WTC11 (cell line): ENCODE measurements at regions not wholly inside any gene's neighbourhood (a gene's known extent, or its start where the extent isn't known, plus 50 kb on each side); places are given as distances from the start of the nearest gene placed in this dataset.

Experiments
- ATAC-seq: fragments of 200-7000 bp; cut with Tn5 transposase; 2 replicates; pipeline ENCODE4 v1.10.0; 2021; ENCODE audit warnings: mild to moderate bottlenecking, moderate library complexity
- CTCF ChIA-PET: fragments of 300-600 bp; sonication (Branson Sonifier 250); formaldehyde crosslinking; loops from one replicate; lab custom pipeline; 2021; ENCODE audit warnings: antibody characterized with exemption; lab: Charles Lee
- POLR2A ChIA-PET: fragments of 350-600 bp; sonication (Branson Sonifier 250); formaldehyde crosslinking; loops from one replicate; lab custom pipeline; 2021; ENCODE audit warnings: antibody characterized with exemption; lab: Charles Lee
- DNase-seq: peaks from one replicate; pipeline ENCODE4 v3.0.0; 2021; ENCODE audit warnings: low spot score
- H3K27ac Mint-ChIP-seq: 2 replicates; pipeline ENCODE4 v1.8.0; 2021; ENCODE audit warnings: mixed read lengths
- H3K27me3 Mint-ChIP-seq: 2 replicates; pipeline ENCODE4 v1.8.0; 2021; ENCODE audit warnings: low read depth, mild to moderate bottlenecking, moderate library complexity, mixed read lengths
- H3K36me3 Mint-ChIP-seq: 2 replicates; pipeline ENCODE4 v1.8.0; 2021; ENCODE audit warnings: mixed read lengths
- H3K4me1 Mint-ChIP-seq: 2 replicates; pipeline ENCODE4 v1.8.0; 2022; ENCODE audit warnings: mixed read lengths
- H3K4me3 Mint-ChIP-seq: 2 replicates; pipeline ENCODE4 v1.8.0; 2021; ENCODE audit warnings: mild to moderate bottlenecking, moderate library complexity, mixed read lengths
- H3K9me3 Mint-ChIP-seq: 2 replicates; pipeline ENCODE4 v1.8.0; 2021; ENCODE audit warnings: mixed read lengths
- ESRRA ChIP-seq: sonication (generic); formaldehyde crosslinking; IDR thresholded peaks from 2 replicates; pipeline ENCODE4 v1.8.1; 2022; ENCODE audit warnings: mild to moderate bottlenecking, missing genetic modification reagents, borderline replicate concordance
- ETV6 ChIP-seq: sonication (generic); formaldehyde crosslinking; IDR thresholded peaks from 2 replicates; pipeline ENCODE4 v1.8.1; 2022; ENCODE audit warnings: mild to moderate bottlenecking, missing genetic modification reagents
- FOXJ3 ChIP-seq: sonication (generic); formaldehyde crosslinking; IDR thresholded peaks from 2 replicates; pipeline ENCODE4 v1.9.0; 2021; ENCODE audit warnings: missing genetic modification reagents, mild to moderate bottlenecking, borderline replicate concordance
- FOXP1 ChIP-seq: sonication (generic); formaldehyde crosslinking; IDR thresholded peaks from 2 replicates; pipeline ENCODE4 v1.8.0; 2022; ENCODE audit warnings: missing genetic modification reagents, mild to moderate bottlenecking, moderate library complexity, borderline replicate concordance
- JUN ChIP-seq: sonication (generic); formaldehyde crosslinking; IDR thresholded peaks from 2 replicates; pipeline ENCODE4 v1.8.0; 2023; ENCODE audit warnings: mild to moderate bottlenecking, missing genetic modification reagents
- NFYB ChIP-seq: sonication (generic); formaldehyde crosslinking; conservative IDR thresholded peaks from 2 replicates; pipeline ENCODE4 v1.8.0; 2022; ENCODE audit warnings: low read depth, missing genetic modification reagents
- RELA ChIP-seq: sonication (generic); formaldehyde crosslinking; IDR thresholded peaks from 2 replicates; pipeline ENCODE4 v1.8.1; 2022; ENCODE audit warnings: missing genetic modification reagents, mild to moderate bottlenecking, borderline replicate concordance
- RORB ChIP-seq: fragments of 250-450 bp; sonication (Bioruptor Pico); IDR thresholded peaks from 2 replicates; pipeline ENCODE4 v1.9.0; 2021; ENCODE audit warnings: mild to moderate bottlenecking
- SOX15 ChIP-seq: fragments of 250-450 bp; sonication (Bioruptor Pico); IDR thresholded peaks from 2 replicates; pipeline ENCODE4 v1.9.0; 2021; ENCODE audit warnings: mild to moderate bottlenecking
- TP53 ChIP-seq: sonication (generic); formaldehyde crosslinking; IDR thresholded peaks from 2 replicates; pipeline ENCODE4 v1.8.1; 2023; ENCODE audit warnings: mild to moderate bottlenecking, missing genetic modification reagents
- ZBTB21 ChIP-seq: sonication (generic); formaldehyde crosslinking; IDR thresholded peaks from 2 replicates; pipeline ENCODE4 v1.8.1; 2023; ENCODE audit warnings: mild to moderate bottlenecking, missing genetic modification reagents, borderline replicate concordance
- ZNF121 ChIP-seq: sonication (generic); formaldehyde crosslinking; IDR thresholded peaks from 2 replicates; pipeline ENCODE4 v1.8.0; 2023; ENCODE audit warnings: missing genetic modification reagents
- ZNF219 ChIP-seq: sonication (generic); formaldehyde crosslinking; IDR thresholded peaks from 2 replicates; pipeline ENCODE4 v1.8.0; 2023; ENCODE audit warnings: missing genetic modification reagents, mild to moderate bottlenecking, borderline replicate concordance
- ZNF263 ChIP-seq: sonication (generic); formaldehyde crosslinking; IDR thresholded peaks from 2 replicates; pipeline ENCODE4 v1.8.1; 2022; ENCODE audit warnings: low read depth, mild to moderate bottlenecking, moderate library complexity, missing genetic modification reagents
- ZNF396 ChIP-seq: fragments of 250-450 bp; sonication (Bioruptor Pico); IDR thresholded peaks from 2 replicates; pipeline ENCODE4 v1.8.0; 2021; ENCODE audit warnings: mild to moderate bottlenecking, moderate library complexity, borderline replicate concordance
- ZNF423 ChIP-seq: fragments of 250-450 bp; sonication (Bioruptor Pico); IDR thresholded peaks from 2 replicates; pipeline ENCODE4 v2.1.2; 2022; ENCODE audit warnings: mild to moderate bottlenecking, moderate library complexity
- ZNF671 ChIP-seq: fragments of 250-450 bp; sonication (Bioruptor Pico); IDR thresholded peaks from 2 replicates; pipeline ENCODE4 v1.8.0; 2021; ENCODE audit warnings: mild to moderate bottlenecking
- TF ChIP-seq, protein P1 (sequence below): fragments of 250-450 bp; sonication (Bioruptor Pico); IDR thresholded peaks from 2 replicates; pipeline ENCODE4 v1.9.0; 2021; ENCODE audit warnings: mild to moderate bottlenecking, borderline replicate concordance
- TF ChIP-seq, protein P2 (sequence below): sonication (generic); formaldehyde crosslinking; IDR thresholded peaks from 2 replicates; pipeline ENCODE4 v1.8.1; 2023; ENCODE audit warnings: mild to moderate bottlenecking, missing genetic modification reagents, borderline replicate concordance
- TF ChIP-seq, protein P3 (sequence below): fragments of 250-450 bp; sonication (Bioruptor Pico); conservative IDR thresholded peaks from 2 replicates; pipeline ENCODE4 v1.9.0; 2021; ENCODE audit warnings: mild to moderate bottlenecking
- TF ChIP-seq, protein P4 (sequence below): sonication (generic); formaldehyde crosslinking; IDR thresholded peaks from 2 replicates; pipeline ENCODE4 v1.8.0; 2022; ENCODE audit warnings: mild to moderate bottlenecking, missing genetic modification reagents
- TF ChIP-seq, protein P5 (sequence below): sonication (generic); formaldehyde crosslinking; IDR thresholded peaks from 2 replicates; pipeline ENCODE4 v1.8.1; 2023; ENCODE audit warnings: mild to moderate bottlenecking, missing genetic modification reagents, moderate library complexity
- TF ChIP-seq, protein P6 (sequence below): sonication (generic); formaldehyde crosslinking; IDR thresholded peaks from 2 replicates; pipeline ENCODE4 v1.8.0; 2022; ENCODE audit warnings: mild to moderate bottlenecking, missing genetic modification reagents
- TF ChIP-seq, protein P7 (sequence below): sonication (generic); formaldehyde crosslinking; IDR thresholded peaks from 2 replicates; pipeline ENCODE4 v1.8.0; 2022; ENCODE audit warnings: mild to moderate bottlenecking, missing genetic modification reagents

DNA sequence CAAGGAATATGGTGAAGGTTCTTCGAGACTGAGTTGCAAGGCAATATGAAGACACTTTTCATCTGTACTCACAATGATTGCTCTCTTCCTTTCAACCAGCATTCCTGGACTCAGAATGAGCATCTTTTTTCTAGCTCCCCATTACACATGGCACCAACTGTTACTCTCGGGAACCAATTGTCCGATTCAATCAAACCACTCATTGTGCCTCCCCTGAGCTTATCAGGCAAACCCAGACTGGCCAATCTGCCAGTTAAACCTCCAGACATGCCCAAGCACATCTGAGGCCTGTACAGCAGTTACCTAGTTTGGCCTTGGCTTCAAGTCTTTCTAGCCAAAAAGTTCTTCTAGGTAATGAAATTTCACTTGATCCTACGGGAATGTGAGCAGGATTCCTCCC, 164.1 kb downstream of the ID4 start:
- peaks cover 6% of the 10 kb centered on the region for H3K36me3 Mint-ChIP-seq
- no peak overlapping the region for H3K4me3 Mint-ChIP-seq
- CTCF ChIA-PET: no interaction called here
- DNase-seq (no peak), ATAC-seq (no peak)
- no peak overlapping the region for H3K27ac Mint-ChIP-seq
- POLR2A ChIA-PET: no interaction called here
- TF ChIP-seq ZNF671: no peak
- TF ChIP-seq ZNF219: no peak
- TF ChIP-seq, protein P1, sequence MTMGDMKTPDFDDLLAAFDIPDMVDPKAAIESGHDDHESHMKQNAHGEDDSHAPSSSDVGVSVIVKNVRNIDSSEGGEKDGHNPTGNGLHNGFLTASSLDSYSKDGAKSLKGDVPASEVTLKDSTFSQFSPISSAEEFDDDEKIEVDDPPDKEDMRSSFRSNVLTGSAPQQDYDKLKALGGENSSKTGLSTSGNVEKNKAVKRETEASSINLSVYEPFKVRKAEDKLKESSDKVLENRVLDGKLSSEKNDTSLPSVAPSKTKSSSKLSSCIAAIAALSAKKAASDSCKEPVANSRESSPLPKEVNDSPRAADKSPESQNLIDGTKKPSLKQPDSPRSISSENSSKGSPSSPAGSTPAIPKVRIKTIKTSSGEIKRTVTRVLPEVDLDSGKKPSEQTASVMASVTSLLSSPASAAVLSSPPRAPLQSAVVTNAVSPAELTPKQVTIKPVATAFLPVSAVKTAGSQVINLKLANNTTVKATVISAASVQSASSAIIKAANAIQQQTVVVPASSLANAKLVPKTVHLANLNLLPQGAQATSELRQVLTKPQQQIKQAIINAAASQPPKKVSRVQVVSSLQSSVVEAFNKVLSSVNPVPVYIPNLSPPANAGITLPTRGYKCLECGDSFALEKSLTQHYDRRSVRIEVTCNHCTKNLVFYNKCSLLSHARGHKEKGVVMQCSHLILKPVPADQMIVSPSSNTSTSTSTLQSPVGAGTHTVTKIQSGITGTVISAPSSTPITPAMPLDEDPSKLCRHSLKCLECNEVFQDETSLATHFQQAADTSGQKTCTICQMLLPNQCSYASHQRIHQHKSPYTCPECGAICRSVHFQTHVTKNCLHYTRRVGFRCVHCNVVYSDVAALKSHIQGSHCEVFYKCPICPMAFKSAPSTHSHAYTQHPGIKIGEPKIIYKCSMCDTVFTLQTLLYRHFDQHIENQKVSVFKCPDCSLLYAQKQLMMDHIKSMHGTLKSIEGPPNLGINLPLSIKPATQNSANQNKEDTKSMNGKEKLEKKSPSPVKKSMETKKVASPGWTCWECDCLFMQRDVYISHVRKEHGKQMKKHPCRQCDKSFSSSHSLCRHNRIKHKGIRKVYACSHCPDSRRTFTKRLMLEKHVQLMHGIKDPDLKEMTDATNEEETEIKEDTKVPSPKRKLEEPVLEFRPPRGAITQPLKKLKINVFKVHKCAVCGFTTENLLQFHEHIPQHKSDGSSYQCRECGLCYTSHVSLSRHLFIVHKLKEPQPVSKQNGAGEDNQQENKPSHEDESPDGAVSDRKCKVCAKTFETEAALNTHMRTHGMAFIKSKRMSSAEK (CRISPR knock-in tag): no peak
- TF ChIP-seq, protein P2, sequence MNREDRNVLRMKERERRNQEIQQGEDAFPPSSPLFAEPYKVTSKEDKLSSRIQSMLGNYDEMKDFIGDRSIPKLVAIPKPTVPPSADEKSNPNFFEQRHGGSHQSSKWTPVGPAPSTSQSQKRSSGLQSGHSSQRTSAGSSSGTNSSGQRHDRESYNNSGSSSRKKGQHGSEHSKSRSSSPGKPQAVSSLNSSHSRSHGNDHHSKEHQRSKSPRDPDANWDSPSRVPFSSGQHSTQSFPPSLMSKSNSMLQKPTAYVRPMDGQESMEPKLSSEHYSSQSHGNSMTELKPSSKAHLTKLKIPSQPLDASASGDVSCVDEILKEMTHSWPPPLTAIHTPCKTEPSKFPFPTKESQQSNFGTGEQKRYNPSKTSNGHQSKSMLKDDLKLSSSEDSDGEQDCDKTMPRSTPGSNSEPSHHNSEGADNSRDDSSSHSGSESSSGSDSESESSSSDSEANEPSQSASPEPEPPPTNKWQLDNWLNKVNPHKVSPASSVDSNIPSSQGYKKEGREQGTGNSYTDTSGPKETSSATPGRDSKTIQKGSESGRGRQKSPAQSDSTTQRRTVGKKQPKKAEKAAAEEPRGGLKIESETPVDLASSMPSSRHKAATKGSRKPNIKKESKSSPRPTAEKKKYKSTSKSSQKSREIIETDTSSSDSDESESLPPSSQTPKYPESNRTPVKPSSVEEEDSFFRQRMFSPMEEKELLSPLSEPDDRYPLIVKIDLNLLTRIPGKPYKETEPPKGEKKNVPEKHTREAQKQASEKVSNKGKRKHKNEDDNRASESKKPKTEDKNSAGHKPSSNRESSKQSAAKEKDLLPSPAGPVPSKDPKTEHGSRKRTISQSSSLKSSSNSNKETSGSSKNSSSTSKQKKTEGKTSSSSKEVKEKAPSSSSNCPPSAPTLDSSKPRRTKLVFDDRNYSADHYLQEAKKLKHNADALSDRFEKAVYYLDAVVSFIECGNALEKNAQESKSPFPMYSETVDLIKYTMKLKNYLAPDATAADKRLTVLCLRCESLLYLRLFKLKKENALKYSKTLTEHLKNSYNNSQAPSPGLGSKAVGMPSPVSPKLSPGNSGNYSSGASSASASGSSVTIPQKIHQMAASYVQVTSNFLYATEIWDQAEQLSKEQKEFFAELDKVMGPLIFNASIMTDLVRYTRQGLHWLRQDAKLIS (CRISPR knock-in tag): no peak
- TF ChIP-seq ZBTB21 (CRISPR knock-in tag): no peak
- TF ChIP-seq, protein P3, sequence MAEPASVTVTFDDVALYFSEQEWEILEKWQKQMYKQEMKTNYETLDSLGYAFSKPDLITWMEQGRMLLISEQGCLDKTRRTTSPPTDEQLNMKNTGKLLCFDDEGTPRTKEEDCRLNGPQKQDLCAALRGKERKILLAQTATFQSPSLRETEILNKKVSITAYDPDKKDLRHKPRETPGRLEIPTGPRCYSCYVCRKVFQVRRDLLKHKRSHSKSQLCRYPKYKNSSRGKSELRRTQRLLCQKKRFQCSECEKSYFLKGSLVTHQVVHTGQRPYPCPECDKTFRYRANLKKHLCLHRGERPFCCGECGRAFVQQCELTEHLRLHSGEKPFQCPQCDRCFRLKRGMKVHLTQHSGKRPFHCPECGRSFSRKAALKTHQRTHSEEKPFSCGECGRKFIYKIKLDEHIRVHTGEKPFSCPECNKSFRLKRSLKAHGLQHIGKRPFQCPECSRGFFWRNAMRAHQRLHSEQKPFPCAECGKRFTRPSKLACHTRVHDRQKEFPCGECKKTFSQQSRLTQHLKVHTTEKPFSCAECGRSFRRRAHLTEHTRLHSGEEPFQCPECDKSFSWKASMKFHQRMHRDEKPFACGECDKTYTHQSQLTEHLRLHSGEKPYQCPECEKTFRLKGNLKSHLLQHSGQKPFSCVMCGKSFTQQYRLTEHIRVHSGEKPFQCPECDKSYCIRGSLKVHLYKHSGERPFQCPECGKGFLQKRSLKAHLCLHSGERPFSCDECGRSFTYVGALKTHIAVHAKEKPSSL (CRISPR knock-in tag): no peak
- no peak for TF ChIP-seq FOXP1 (CRISPR knock-in tag)
- no peak for TF ChIP-seq ESRRA (CRISPR knock-in tag)
- TF ChIP-seq, protein P4, sequence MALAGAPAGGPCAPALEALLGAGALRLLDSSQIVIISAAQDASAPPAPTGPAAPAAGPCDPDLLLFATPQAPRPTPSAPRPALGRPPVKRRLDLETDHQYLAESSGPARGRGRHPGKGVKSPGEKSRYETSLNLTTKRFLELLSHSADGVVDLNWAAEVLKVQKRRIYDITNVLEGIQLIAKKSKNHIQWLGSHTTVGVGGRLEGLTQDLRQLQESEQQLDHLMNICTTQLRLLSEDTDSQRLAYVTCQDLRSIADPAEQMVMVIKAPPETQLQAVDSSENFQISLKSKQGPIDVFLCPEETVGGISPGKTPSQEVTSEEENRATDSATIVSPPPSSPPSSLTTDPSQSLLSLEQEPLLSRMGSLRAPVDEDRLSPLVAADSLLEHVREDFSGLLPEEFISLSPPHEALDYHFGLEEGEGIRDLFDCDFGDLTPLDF: no peak
- TF ChIP-seq, protein P5, sequence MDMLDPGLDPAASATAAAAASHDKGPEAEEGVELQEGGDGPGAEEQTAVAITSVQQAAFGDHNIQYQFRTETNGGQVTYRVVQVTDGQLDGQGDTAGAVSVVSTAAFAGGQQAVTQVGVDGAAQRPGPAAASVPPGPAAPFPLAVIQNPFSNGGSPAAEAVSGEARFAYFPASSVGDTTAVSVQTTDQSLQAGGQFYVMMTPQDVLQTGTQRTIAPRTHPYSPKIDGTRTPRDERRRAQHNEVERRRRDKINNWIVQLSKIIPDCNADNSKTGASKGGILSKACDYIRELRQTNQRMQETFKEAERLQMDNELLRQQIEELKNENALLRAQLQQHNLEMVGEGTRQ (CRISPR knock-in tag): no peak
- H3K4me1 Mint-ChIP-seq: no peaks in the 10 kb centered on the region
- peaks cover 13% of the 10 kb centered on the region for H3K27me3 Mint-ChIP-seq
- H3K9me3 Mint-ChIP-seq: peaks cover 13% of the 10 kb centered on the region

DNA sequence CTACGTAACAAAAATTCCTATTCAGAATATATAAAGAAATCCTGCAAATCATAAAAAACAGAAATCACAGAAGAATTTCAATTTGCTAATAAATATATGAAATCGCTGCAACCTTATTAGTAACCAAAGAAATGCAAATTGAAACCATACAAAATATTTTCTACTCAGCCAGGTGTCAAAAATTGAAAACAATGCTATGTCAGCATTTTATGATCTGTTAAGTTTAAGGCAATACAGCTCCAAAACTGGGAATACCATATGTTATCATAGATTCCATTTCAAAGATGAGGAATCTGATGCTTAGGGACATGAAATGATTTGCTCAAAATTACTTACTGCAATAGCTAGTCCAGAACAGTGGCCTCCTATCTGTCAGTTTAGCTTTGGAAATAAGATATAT, 168.9 kb downstream of the ID4 start:
- no peaks in the 10 kb centered on the region; the same call in 1 of the 2 replicates for H3K9me3 Mint-ChIP-seq
- ATAC-seq (no peak), DNase-seq (no peak)
- ChIA-PET CTCF (no interaction called here), POLR2A (no interaction called here)
- H3K27ac Mint-ChIP-seq: no peak overlapping the region
- no peaks in the 10 kb centered on the region for H3K4me1 Mint-ChIP-seq
- H3K36me3 Mint-ChIP-seq: no peaks in the 10 kb centered on the region
- no peak overlapping the region for H3K4me3 Mint-ChIP-seq
- no peaks in the 10 kb centered on the region; the same call in none of the 2 replicates for H3K27me3 Mint-ChIP-seq
- TF ChIP-seq FOXJ3 (CRISPR knock-in tag): no peak
- TF ChIP-seq, protein P6, sequence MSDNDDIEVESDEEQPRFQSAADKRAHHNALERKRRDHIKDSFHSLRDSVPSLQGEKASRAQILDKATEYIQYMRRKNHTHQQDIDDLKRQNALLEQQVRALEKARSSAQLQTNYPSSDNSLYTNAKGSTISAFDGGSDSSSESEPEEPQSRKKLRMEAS (CRISPR knock-in tag): no peak
- no peak for TF ChIP-seq RORB (CRISPR knock-in tag)
- TF ChIP-seq ZNF263 (CRISPR knock-in tag): no peak
- TF ChIP-seq ZNF121 (CRISPR knock-in tag): no peak
- TF ChIP-seq RELA: no peak
- TF ChIP-seq JUN (CRISPR knock-in tag): no peak
- no peak for TF ChIP-seq NFYB
- TF ChIP-seq ZNF423: no peak
- no peak for TF ChIP-seq ETV6 (CRISPR knock-in tag)
- TF ChIP-seq TP53 (CRISPR knock-in tag): no peak
- TF ChIP-seq, protein P7, sequence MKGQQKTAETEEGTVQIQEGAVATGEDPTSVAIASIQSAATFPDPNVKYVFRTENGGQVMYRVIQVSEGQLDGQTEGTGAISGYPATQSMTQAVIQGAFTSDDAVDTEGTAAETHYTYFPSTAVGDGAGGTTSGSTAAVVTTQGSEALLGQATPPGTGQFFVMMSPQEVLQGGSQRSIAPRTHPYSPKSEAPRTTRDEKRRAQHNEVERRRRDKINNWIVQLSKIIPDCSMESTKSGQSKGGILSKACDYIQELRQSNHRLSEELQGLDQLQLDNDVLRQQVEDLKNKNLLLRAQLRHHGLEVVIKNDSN (CRISPR knock-in tag): no peak
- no peak for TF ChIP-seq ZNF396
- no peak for TF ChIP-seq SOX15 (CRISPR knock-in tag)
